SK-N-SH treated with all-trans-retinoic acid at 6 μM for 48 hours (cell line): ENCODE measurements at regions not wholly inside any gene's neighbourhood (a gene's known extent, or its start where the extent isn't known, plus 50 kb on each side); places are given as distances from the start of the nearest gene placed in this dataset.

ENCODE experiments used
- ARNTL ChIP-seq: fragments of 450-650 bp; formaldehyde crosslinking; IDR thresholded peaks from 2 replicates; pipeline ENCODE4 v1.5.0; 2020; ENCODE audit warnings: low read depth, mild to moderate bottlenecking, moderate library complexity, borderline replicate concordance
- CSDC2 ChIP-seq: fragments of 250-450 bp; sonication (Bioruptor Pico); IDR thresholded peaks from 2 replicates; pipeline ENCODE4 v1.5.0; 2020; ENCODE audit warnings: mild to moderate bottlenecking, moderate library complexity
- ISL1 ChIP-seq: fragments of 250-450 bp; sonication (Bioruptor Pico); IDR thresholded peaks from 2 replicates; pipeline ENCODE4 v2.1.2; 2022; ENCODE audit warnings: mild to moderate bottlenecking, moderate library complexity
- TOX ChIP-seq: fragments of 250-450 bp; sonication (Bioruptor Pico); IDR thresholded peaks from 2 replicates; pipeline ENCODE4 v1.8.0; 2021; ENCODE audit warnings: mild to moderate bottlenecking, moderate library complexity, borderline replicate concordance
- ZFP30 ChIP-seq: fragments of 450-650 bp; formaldehyde crosslinking; IDR thresholded peaks from 2 replicates; pipeline ENCODE4 v1.5.0; 2022; ENCODE audit warnings: mild to moderate bottlenecking, moderate library complexity
- ZNF565 ChIP-seq: fragments of 450-650 bp; formaldehyde crosslinking; conservative IDR thresholded peaks from 2 replicates; pipeline ENCODE4 v1.5.0; 2020; ENCODE audit warnings: low read depth, mild to moderate bottlenecking, moderate library complexity
- ZNF8 ChIP-seq: fragments of 450-650 bp; formaldehyde crosslinking; IDR thresholded peaks from 2 replicates; pipeline ENCODE4 v1.5.0; 2020; ENCODE audit warnings: mild to moderate bottlenecking, moderate library complexity
- TF ChIP-seq, protein P1 (sequence below): fragments of 250-450 bp; sonication (Bioruptor Pico); IDR thresholded peaks from 2 replicates; pipeline ENCODE4 v1.5.0; 2020; ENCODE audit warnings: mild to moderate bottlenecking, moderate library complexity
- TF ChIP-seq, protein P2 (sequence below): fragments of 250-450 bp; sonication (Bioruptor Pico); IDR thresholded peaks from 2 replicates; pipeline ENCODE4 v1.8.0; 2020; ENCODE audit warnings: mild to moderate bottlenecking, moderate library complexity, borderline replicate concordance
- TF ChIP-seq, protein P3 (sequence below): fragments of 250-450 bp; sonication (Bioruptor Pico); IDR thresholded peaks from 2 replicates; pipeline ENCODE4 v1.8.0; 2021; ENCODE audit warnings: low read depth, mild to moderate bottlenecking, moderate library complexity, borderline replicate concordance
- TF ChIP-seq, protein P4 (sequence below): fragments of 250-450 bp; sonication (Bioruptor Pico); IDR thresholded peaks from 2 replicates; pipeline ENCODE4 v1.5.1; 2020; ENCODE audit warnings: low read depth, mild to moderate bottlenecking, moderate library complexity

DNA sequence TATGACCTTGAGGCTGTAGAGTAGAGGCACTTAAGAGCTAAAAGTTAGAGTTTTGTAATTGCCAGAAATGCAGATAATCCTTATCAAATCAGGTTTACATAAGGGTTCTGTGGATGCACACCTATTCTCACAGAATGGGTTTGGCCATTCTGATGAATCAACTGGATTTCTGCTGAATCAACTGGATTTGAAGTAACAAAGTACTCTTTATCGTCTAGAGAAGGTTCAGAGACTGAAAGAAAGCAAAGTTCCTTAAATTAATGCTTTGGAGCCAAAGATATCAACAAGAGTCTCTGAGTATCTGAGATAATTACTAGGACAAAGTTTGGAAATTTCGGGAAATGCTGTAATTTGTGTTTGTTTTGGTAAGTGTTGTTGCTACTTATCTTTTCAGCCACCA, 669.6 kb upstream of the ZNF608 start:
- TF ChIP-seq, protein P1, sequence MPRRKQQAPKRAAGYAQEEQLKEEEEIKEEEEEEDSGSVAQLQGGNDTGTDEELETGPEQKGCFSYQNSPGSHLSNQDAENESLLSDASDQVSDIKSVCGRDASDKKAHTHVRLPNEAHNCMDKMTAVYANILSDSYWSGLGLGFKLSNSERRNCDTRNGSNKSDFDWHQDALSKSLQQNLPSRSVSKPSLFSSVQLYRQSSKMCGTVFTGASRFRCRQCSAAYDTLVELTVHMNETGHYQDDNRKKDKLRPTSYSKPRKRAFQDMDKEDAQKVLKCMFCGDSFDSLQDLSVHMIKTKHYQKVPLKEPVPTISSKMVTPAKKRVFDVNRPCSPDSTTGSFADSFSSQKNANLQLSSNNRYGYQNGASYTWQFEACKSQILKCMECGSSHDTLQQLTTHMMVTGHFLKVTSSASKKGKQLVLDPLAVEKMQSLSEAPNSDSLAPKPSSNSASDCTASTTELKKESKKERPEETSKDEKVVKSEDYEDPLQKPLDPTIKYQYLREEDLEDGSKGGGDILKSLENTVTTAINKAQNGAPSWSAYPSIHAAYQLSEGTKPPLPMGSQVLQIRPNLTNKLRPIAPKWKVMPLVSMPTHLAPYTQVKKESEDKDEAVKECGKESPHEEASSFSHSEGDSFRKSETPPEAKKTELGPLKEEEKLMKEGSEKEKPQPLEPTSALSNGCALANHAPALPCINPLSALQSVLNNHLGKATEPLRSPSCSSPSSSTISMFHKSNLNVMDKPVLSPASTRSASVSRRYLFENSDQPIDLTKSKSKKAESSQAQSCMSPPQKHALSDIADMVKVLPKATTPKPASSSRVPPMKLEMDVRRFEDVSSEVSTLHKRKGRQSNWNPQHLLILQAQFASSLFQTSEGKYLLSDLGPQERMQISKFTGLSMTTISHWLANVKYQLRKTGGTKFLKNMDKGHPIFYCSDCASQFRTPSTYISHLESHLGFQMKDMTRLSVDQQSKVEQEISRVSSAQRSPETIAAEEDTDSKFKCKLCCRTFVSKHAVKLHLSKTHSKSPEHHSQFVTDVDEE (CRISPR knock-in tag): no peak
- no peak for TF ChIP-seq CSDC2 (CRISPR knock-in tag)
- TF ChIP-seq TOX (CRISPR knock-in tag): no peak
- TF ChIP-seq ISL1 (CRISPR knock-in tag): no peak
- TF ChIP-seq, protein P2, sequence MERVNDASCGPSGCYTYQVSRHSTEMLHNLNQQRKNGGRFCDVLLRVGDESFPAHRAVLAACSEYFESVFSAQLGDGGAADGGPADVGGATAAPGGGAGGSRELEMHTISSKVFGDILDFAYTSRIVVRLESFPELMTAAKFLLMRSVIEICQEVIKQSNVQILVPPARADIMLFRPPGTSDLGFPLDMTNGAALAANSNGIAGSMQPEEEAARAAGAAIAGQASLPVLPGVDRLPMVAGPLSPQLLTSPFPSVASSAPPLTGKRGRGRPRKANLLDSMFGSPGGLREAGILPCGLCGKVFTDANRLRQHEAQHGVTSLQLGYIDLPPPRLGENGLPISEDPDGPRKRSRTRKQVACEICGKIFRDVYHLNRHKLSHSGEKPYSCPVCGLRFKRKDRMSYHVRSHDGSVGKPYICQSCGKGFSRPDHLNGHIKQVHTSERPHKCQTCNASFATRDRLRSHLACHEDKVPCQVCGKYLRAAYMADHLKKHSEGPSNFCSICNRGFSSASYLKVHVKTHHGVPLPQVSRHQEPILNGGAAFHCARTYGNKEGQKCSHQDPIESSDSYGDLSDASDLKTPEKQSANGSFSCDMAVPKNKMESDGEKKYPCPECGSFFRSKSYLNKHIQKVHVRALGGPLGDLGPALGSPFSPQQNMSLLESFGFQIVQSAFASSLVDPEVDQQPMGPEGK (CRISPR knock-in tag): no peak
- TF ChIP-seq, protein P3, sequence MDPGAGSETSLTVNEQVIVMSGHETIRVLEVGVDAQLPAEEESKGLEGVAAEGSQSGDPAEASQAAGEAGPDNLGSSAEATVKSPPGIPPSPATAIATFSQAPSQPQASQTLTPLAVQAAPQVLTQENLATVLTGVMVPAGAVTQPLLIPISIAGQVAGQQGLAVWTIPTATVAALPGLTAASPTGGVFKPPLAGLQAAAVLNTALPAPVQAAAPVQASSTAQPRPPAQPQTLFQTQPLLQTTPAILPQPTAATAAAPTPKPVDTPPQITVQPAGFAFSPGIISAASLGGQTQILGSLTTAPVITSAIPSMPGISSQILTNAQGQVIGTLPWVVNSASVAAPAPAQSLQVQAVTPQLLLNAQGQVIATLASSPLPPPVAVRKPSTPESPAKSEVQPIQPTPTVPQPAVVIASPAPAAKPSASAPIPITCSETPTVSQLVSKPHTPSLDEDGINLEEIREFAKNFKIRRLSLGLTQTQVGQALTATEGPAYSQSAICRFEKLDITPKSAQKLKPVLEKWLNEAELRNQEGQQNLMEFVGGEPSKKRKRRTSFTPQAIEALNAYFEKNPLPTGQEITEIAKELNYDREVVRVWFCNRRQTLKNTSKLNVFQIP: no peak
- no peak for TF ChIP-seq ARNTL
- TF ChIP-seq, protein P4, sequence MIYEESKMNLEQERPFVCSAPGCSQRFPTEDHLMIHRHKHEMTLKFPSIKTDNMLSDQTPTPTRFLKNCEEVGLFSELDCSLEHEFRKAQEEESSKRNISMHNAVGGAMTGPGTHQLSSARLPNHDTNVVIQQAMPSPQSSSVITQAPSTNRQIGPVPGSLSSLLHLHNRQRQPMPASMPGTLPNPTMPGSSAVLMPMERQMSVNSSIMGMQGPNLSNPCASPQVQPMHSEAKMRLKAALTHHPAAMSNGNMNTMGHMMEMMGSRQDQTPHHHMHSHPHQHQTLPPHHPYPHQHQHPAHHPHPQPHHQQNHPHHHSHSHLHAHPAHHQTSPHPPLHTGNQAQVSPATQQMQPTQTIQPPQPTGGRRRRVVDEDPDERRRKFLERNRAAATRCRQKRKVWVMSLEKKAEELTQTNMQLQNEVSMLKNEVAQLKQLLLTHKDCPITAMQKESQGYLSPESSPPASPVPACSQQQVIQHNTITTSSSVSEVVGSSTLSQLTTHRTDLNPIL (CRISPR knock-in tag): no peak
- TF ChIP-seq ZFP30 (CRISPR knock-in tag): no peak
- no peak for TF ChIP-seq ZNF8 (CRISPR knock-in tag)
- no peak for TF ChIP-seq ZNF565 (CRISPR knock-in tag)
